HG02938 (cell line): ENCODE measurements at regions not wholly inside any gene's neighbourhood (a gene's known extent, or its start where the extent isn't known, plus 50 kb on each side); places are given as distances from the start of the nearest gene placed in this dataset.

ENCODE experiments used
- ATAC-seq: cut with Tn5 transposase; IDR thresholded peaks from one replicate; pipeline ENCODE4 v1.9.1; 2021; ENCODE audit warnings: mild to moderate bottlenecking, moderate library complexity; ENCODE audit not compliant: unreplicated experiment

DNA sequence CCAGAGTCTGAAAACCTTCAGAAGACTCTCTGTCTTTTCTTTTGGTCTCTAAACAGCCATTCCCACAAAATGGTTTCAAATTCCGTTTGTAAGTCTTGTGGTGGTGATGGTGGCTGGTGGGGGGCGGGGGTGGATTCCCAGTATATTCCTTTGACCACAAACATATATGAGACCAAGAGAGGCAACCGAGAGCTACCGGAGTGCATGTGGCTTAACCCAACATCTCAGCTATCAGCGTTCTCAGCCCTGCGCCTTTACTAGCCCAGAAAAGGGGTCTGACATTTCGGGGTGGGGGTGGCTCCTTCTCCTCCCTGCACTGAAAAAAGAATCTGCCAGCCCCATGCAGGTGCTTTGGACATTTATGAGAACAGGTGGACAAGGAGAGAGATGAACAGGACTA is 621.1 kb downstream of the ACTR3B start:
- no peak for ATAC-seq

DNA sequence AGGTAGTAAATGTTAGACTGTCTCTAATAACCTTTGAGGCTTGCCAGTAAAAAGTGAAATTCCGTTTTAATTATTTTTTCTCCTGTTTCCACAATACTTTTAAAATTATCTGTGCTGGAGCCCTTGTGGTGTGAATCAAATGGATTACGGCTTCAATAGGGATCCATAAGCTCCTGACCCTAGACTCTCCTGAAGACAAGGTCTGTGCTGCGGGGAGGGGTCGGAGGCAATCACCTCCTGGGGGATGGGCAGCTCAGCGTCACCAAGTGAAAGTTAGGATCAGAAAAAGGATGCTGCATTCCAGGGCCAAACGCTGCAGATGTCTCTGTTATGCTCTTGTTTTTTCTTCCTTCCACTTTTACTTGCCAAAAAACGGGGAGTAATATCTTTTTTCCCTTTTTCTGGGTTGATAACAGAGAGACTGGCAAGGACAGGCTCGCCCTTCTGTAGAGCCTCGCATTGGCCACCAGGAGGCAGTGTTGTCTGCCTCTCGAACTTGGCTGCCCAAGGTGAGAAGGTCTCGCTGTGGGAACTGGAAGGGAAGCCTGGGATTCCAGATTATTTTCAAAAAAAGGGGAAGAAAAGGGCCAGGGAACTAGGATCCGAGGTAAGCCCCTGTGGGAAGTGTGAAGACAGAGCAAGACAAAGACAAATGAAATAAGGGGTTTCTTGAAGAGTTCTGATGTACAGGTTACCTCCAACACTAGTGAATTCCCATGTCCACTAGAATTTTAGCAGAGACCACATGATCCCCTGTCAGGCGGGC is 621.9 kb downstream of the ACTR3B start:
- no peak for ATAC-seq

DNA sequence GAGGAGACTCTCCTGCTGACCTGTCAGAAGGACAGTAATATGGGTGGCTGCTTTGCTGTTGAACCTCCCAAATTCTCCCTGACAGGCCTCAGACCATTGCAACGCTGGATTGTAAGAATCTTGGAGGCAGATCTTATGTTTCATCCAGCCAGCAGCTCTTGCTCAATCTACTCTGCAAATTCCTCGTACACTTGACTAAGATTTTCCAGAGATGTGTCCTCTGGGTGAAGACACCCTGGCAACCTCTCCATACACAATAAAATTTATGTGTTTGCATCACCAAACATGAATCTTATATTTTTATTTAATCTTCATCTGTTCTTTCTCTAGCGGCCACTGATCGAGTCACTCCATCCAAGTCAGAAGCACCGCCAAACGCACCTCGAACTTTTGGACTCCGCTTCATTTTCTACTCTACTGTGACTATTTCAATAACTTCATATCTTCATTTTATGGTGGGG is 623.1 kb downstream of the ACTR3B start:
- no peak for ATAC-seq

DNA sequence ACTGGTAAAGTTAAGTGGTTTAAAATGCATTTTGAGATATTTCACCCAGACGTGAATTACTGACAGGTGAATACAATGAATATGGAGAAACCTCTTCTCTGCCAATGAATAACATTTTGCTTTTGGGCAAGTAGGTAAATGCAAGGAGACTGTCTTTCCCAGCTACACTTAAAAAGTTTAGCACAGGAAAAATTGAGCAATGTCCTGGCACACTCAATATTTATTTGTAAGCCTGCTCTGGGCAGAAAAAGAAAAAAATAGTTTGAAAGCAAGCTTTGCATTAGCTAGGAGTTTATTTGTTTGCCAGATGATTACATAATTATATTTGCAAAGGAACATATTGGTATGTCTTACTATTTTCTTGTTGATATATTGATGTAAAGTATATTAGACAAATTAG is 624.2 kb downstream of the ACTR3B start:
- ATAC-seq, result no peak

DNA sequence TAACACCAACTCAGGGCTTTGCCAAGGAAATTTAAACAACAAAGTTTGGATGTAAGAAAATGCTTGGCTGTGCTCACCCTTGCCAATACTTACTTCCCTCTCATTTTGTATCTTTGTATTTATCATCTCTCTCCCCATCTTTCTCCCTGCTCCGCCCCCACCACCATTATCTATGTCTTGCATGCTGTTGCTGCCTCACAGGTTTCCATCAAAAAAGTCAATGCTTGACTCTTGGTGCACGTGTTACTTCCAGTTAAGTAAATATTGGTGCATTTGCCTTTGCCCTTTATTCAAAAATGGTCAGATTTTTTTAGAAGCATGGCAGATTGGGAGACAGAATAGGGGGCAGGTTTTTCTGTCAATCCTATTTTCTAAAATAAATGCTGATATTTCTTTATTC is 626.0 kb downstream of the ACTR3B start:
- ATAC-seq, result no peak

DNA sequence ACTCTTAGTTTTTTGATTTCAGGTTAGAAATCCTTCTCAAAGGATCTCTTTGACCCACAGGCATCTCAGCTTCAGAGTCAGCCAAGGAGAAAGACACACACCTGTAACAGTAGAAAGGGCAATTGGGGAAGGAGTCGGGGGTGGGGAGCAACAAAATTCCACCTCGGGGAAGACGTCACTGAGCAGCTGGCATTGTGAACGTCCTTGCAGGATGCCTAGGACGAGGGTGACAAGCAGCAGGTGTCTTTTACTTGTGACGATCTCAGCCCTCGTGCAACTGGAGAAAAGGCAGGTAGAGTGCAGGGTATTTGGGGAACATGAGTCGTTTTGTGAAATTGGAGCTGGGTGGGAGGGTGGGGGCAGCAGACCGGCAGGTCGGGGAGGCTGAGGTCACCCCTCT is 627.0 kb downstream of the ACTR3B start:
- no peak for ATAC-seq

DNA sequence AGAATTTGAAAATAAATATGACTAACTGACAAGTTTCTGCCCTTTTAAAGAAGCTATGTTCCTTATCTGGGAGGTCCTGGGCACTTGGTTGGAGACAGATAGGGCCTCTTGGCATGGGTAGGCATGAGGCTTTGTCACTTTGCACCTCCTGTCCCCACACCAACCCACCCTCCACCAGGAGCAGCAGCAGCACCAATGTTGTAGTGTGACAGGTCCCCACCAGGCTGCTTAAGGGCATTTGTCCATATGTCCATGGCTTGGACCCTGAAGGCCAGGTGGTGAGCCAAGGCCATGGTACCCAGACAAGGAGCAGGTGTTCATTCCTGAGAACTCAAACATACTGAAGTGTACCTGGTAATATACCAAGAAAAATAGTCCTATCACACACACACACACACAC is 629.1 kb downstream of the ACTR3B start:
- no peak for ATAC-seq

DNA sequence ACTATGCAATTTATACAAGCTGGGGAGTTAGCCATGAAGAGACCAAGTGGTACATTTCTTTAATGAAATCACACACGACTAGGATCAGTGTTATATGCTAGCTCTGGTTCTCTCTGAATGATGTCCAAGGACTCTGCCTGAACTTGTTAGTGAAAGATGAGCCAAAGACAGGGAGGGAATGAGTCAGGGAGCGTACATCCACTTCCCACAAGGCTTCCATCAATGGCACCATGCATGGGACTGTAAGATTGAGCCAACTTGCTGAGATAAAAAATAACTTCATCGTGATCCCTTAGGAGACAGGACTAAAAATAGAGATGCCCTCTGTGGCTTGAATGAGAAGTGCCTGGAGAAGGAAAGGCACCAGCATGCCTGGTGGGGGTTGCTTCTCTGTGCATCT is 629.7 kb downstream of the ACTR3B start:
- ATAC-seq, result no peak

DNA sequence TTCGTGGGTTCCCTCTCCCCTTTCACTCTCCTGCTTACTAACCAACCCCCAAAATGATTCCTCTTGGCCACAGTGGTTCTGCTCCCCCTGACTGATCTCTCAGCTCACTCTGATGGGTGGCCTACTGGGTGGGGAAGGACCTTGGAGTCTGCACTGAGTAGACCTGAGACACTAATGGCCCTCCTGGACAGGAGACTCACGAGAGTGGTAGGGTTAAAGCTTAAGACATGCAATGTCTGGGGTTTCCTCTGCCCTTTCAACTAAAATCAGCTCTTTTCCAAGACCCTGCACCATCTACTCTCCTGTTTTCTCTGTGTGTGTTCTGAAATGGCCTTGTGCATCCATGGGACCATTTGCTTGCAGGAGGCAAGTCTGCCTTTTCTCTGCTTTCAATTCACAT is 631.4 kb downstream of the ACTR3B start:
- no peak for ATAC-seq

DNA sequence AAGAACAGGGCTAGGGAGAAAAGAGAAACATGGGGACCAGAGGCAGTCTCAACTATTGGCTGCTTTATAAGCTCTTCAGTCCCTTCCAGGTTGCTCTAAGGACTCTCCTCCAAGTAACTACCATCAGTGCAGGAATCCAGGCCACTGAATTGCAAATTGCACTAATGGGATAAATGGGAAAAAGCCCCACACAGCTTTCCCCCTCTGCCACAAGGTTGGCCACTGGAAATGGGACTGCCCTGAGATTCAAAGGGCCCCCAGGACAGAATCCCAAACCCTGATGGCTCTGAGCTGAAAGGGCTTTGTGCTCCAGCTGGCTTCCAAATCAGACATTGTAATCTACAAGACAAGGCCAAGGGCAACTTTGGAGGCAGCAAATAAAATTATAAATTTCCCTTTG is 633.2 kb downstream of the ACTR3B start:
- no peak for ATAC-seq

DNA sequence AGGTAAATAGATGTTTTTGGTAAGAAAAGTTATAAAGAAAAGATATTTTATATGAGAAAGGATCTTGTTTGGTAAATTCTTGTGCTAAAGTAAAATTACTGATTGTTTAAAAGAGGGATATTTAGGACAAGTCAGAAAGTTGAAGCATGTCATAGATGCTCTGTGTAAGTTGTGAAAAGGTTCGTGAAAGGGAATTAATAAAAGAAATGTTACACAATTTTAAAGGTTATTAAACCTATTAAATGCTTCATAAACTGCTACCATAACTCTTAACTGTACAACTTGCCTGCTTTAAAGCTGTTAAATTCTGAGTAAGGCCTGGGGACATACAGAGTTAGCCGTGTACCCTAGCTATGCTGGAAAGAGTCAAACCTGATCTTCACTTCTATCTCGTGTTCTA is 634.1 kb downstream of the ACTR3B start:
- ATAC-seq, result no peak

DNA sequence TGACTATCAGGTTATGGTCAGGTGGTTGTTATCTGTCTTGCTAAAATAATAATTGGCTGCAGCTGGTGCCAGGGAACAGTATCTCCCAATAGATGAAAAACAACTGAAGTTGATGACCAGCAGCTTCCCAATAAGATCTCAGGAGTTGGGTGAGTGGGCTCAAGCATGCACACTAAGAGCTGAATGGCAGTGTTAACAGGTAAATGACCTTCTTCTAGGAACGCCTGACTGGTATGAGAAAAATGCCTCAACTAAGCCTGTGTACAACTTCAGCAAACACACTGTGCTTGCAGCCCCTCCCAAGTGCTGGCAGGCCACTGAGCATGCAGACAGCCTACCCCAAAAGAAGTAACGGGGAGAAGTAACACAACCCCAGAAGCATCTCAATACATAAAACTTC is 636.9 kb downstream of the ACTR3B start:
- no peak for ATAC-seq

DNA sequence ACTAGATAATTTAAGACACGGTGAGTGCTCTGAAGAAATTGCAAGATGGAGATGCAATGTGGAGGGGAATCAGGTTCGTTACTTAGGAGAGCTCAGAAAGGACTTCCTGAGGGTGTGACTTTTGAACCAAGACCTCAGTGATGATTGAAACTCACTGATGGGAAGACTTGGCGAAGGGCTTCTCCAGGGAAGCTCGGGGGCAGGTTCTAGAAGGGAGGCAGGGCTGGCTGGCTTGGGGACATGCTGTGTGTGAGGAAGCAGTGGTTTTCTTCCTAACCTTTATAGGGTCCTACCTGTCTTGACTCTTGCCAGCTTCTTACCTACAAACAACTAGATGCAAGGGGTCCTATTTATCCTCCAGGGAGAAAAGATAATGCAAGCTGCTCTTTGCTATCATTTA is 637.9 kb downstream of the ACTR3B start:
- ATAC-seq, result no peak

DNA sequence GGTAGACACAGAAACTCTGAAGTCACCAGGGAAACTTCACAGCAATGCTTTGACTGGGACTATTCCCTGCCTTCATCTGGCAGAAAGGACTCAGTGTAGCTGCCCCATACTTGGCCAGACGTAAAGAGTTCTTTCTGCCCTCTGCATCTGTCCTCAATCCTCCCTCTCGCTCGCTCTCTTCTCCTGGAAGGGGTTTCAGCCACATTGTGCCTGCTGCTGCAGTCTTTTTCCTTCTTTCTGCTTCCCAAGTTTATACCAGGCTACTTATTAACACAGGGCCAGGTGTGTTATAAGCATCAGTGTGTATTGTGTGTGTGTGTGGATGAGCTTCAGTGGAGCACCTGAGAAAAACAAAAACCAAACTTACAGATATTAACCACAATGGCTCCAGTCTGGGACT is 638.4 kb downstream of the ACTR3B start:
- ATAC-seq, result no peak

DNA sequence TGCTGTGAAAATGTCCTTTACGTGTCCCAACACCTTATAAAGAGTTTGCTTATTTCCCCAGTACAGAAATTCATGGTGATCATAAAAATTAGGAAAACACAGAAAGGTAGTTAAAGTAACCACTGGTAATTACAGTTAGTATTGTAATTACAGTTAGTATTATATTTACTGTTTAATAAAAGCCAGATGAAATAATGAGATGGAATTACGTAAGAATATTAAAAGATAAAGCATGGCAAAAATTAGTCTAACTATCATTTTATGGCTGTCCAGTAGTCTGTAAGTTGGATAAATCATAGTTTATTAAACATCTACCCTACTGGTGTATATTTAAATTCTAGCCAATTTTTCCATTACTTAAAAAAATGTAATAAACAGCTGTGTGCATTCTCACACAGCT is 638.8 kb downstream of the ACTR3B start:
- ATAC-seq, result no peak

DNA sequence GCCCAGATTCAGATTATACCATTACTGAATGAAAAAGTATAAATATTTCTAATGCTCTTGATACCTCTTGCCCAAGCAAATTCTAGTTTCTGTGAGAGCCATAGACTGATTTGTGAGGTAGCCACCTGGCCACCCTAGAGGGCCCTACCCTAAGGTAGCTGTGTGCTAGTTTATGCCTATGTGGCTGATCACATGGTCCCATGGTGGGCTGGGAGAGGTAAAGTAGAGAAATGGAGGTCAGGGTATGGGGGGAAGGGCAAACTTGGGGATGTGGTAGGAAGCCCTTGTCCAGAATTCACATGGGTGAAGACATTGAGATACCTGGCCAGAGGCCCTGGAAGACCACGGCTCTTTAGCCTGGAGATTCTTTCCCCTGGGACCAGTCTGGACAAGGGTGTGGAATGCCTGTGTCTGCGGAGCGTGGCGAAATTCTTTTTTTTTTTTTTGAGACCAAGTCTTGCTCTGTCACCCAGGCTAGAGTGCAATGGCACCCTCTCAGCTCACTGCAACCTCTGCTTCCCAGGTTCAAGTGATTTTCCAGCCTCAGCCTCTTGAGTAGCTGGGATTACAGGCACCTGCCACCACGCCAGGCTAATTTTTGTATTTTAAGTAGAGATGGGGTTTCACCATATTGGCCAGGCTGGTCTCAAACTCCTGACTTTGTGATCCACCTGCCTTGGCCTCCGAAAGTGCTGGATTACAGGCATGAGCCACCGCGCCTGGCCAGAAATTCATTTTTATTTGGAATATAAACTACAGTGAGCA is 639.4 kb downstream of the ACTR3B start:
- ATAC-seq, result no peak

DNA sequence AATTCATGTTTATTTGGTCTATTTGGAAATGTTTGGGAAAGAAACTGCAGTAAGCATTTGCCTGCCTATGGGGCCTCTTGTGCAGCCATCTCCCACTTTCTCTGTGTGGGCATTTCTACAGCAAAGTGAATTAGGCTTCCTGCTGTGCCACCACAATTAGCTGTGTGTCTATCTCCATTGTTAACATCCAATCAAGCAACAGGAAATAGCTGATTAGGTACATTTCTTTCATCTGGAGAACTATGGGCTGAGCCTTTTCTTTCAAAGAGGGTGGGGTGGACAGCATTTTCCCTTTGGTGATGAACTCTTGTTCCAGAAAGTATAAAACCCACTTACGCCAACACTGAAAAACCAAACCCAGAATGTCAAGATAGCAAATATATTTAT is 640.0 kb downstream of the ACTR3B start:
- no peak for ATAC-seq

DNA sequence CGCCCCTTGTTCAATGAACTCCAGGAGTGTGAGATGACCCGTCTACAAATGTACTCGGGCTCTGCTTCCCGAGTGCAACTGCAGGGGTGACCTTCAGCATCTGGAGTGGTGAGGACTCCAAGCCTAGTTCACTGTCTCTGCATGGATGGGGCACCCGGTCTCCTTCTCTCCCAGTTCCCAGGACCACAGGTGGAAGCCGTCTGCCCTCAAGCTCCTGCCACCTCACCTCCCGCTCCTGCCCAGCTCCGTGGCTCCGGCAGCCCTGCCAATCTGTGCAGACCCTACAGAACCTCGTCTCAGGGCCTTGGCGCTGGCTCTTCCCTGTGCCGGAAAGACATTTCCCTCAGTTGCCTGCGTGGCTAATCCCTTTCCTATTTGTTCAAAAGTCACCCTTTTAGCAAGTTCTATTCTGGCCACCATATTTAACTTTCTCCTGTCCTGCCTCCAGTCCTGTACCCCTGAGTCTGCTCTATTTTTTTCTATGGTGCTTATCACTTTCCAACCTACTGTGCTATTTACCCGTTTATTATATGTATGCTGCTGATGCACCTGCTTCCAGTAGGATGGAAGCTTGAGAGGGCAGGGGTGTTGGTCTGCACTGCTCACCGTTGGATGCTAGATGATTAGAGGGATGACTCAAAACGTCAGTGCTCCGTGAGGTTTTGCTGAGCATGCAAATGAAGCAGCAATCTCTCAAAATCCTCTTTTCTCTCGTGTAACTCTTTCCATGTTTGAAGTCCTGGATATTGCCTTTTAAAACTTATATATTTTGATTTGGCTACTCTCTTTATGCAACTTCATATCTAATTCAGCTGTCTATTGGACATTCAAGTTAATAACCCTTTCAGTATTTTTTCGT is 641.4 kb downstream of the ACTR3B start:
- ATAC-seq, result no peak

DNA sequence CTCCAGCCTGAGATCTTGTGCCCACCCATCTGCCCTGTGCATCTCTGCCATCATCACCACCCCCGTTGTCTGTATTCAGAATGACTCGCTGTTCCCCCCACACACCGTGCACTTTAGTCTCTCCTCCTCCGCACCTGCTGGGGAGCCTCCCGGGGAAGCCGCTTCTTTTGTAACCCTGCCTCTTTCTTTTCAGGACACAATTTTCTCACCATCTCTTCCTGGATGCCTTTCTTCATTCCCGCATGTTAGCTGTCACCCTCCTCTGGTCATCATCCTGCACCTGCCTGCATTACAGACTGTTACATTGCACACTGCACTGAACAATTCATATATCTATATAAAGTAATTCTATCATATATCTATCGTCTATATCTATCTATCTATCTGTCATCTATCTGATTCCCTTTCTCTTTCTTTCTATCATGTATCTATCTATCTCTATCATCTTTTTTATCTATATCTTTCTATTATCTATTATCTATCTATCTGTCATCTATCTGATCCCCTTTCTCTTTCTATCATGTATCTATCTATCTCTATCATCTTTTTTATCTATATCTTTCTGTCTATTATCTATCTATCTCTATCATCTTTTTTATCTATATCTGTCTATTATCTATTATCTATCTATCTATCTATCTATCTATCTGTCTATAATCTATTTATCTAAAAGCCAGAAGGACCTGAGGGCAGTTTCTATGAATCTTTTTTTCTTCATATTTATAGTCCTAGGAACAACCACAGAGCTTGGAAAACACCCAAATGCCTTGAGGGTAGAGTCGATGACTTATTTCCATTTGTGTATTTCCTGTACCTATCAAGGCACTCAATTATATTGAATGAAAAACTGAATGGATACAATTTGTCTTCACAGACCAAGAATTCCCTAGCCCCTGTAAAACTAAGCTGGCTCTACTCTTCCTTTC is 642.5 kb downstream of the ACTR3B start:
- no peak for ATAC-seq

DNA sequence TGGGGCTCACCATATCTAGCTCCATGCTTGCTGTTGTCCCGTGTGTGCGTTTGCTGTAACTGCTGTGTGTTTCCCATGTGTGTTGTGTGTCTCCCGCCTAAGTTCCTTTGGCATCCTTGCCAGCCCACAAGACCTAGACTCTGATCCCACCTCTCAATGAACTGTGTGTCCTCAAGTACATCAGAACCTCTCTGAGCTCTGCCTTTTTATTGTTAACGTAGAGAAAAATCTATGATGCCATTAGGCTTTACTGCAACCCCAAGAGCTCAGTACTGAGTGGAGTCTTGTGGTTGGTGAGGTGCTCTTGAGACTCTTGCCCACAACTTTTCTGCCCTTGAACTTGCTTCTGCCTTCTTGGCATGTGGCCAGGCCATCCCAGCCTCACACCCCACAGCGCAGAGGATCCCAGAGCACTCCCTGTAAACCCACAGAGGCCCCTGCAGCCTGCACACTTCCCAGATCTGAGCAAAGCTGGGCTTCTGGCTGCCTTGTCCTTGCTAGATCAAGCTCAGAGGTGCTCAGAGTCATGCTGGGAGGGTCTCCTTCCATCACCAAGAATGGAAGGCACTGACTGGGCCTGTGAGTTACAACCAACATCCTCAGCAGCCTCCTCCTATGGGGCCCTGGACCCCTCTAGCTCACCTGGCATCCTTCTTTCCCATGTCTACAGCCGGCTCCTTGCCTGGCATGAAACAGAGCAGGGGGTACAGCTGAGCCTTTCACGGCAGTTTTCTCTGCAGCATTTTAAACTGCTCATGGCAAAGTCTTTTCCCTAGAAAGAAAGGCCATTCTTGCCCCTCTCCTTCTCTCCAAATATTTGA is 643.4 kb downstream of the ACTR3B start:
- ATAC-seq, result no peak
